BLaER1 (cell line): ENCODE measurements at regions not wholly inside any gene's neighbourhood (a gene's known extent, or its start where the extent isn't known, plus 50 kb on each side); places are given as distances from the start of the nearest gene placed in this dataset.

ENCODE experiments used
- H3K27ac ChIP-seq: shearing (Covaris generic); formaldehyde crosslinking; 2 replicates; pipeline ENCODE4 v1.8.1; 2022
- H3K27me3 ChIP-seq: shearing (Covaris generic); formaldehyde crosslinking; 2 replicates; pipeline ENCODE4 v1.8.1; 2022
- H3K36me3 ChIP-seq: shearing (Covaris generic); formaldehyde crosslinking; 2 replicates; pipeline ENCODE4 v1.8.1; 2022
- H3K4me1 ChIP-seq: shearing (Covaris generic); formaldehyde crosslinking; 2 replicates; pipeline ENCODE4 v1.8.1; 2022
- H3K4me2 ChIP-seq: shearing (Covaris generic); formaldehyde crosslinking; 2 replicates; pipeline ENCODE4 v1.8.1; 2022
- H3K4me3 ChIP-seq: shearing (Covaris generic); formaldehyde crosslinking; 2 replicates; pipeline ENCODE4 v1.8.1; 2022
- H3K9ac ChIP-seq: shearing (Covaris generic); formaldehyde crosslinking; 2 replicates; pipeline ENCODE4 v1.8.1; 2022
- H3K9me3 ChIP-seq: shearing (Covaris generic); formaldehyde crosslinking; 2 replicates; pipeline ENCODE4 v1.8.1; 2022
- H4K20me1 ChIP-seq: shearing (Covaris generic); formaldehyde crosslinking; 2 replicates; pipeline ENCODE4 v1.8.1; 2022
- Cebpa-rat ChIP-seq: shearing (Covaris generic); IDR thresholded peaks from 2 replicates; pipeline ENCODE4 v1.8.1; 2022

GRCh38 chr2:51085420-51086068 lies 53.6 kb upstream of the NRXN1 start:
- Histone ChIP-seq H3K4me2 (no peak overlapping the region), H3K36me3 (no peaks in the 10 kb centered on the region), H3K4me1 (no peaks in the 10 kb centered on the region), H3K9me3 (no peaks in the 10 kb centered on the region), H3K27ac (no peak overlapping the region), H3K27me3 (no peaks in the 10 kb centered on the region), H3K4me3 (no peak overlapping the region), H4K20me1 (no peaks in the 10 kb centered on the region), H3K9ac (no peak overlapping the region)
- TF ChIP-seq Cebpa-rat, result no peak

GRCh38 chr2:51084750-51085149 lies 52.8 kb upstream of the NRXN1 start:
- no peak overlapping the region for H3K4me2 ChIP-seq
- no peak overlapping the region for H3K4me3 ChIP-seq
- no peaks in the 10 kb centered on the region for H3K27me3 ChIP-seq
- no peak overlapping the region for H3K27ac ChIP-seq
- H3K9me3 ChIP-seq, result no peaks in the 10 kb centered on the region
- no peaks in the 10 kb centered on the region for H3K4me1 ChIP-seq
- H4K20me1 ChIP-seq, result no peaks in the 10 kb centered on the region
- H3K36me3 ChIP-seq, result no peaks in the 10 kb centered on the region
- no peak overlapping the region for H3K9ac ChIP-seq
- no peak for TF ChIP-seq Cebpa-rat
